C4-2B (cell line): ENCODE measurements at regions not wholly inside any gene's neighbourhood (a gene's known extent, or its start where the extent isn't known, plus 50 kb on each side); places are given as distances from the start of the nearest gene placed in this dataset.

Source experiments
- CTCF ChIP-seq: fragments of 450-650 bp; conservative IDR thresholded peaks from 2 replicates; pipeline ENCODE4 v1.5.1; 2017; ENCODE audit warnings: mild to moderate bottlenecking
- ZFX ChIP-seq: fragments of 450-650 bp; IDR thresholded peaks from 2 replicates; pipeline ENCODE4 v1.6.1; 2017

- TF ChIP-seq CTCF (no peak), ZFX (no peak)
These were observed 582.2 kb upstream of the ARID1B start for GRCh38 chr6:156194981-156195380.
